ENCODE measurements at regions not wholly inside any gene's neighbourhood (a gene's known extent, or its start where the extent isn't known, plus 50 kb on each side); places are given as distances from the start of the nearest gene placed in this dataset.

GRCh38 chr6:9834233-9834632, 580.6 kb downstream of the TFAP2A start:
- Histone ChIP-seq H3K4me2 (ENCODE audit: low read length) (no peak overlapping the region), H3K4me3 (replicated peaks in 1 of 2; ENCODE audit: low read depth in 1 of 2, low read length in 2 of 2) (no peak overlapping the region), H3K9me2 (ENCODE audit: insufficient read depth) (no peaks in the 10 kb centered on the region), H3K9me3 (ENCODE audit: control insufficient read depth in 1 of 2, insufficient read depth in 1 of 2, low read depth in 1 of 2, low read length in 2 of 2) (no peaks in the 10 kb centered on the region), H3K27ac (ENCODE audit: low read depth, low read length) (no peak overlapping the region), H3K4me1 (ENCODE audit: control insufficient read depth in 1 of 2, insufficient read depth in 2 of 2, low read length in 2 of 2) (no peaks in the 10 kb centered on the region), H3K27me3 (ENCODE audit: insufficient read depth, low read length) (no peaks in the 10 kb centered on the region), H2AFZ (ENCODE audit: low read depth, low read length, poor library complexity, severe bottlenecking) (no peak overlapping the region), H3K79me2 (ENCODE audit: insufficient read depth, low read length) (no peaks in the 10 kb centered on the region), H4K20me1 (ENCODE audit: insufficient read depth) (no peaks in the 10 kb centered on the region), H3K9ac (ENCODE audit: low read length) (no peak overlapping the region), H3K36me3 (ENCODE audit: control insufficient read depth in 1 of 2, insufficient read depth in 2 of 2, low read length in 2 of 2) (no peaks in the 10 kb centered on the region)
- intact Hi-C loops (cut with micrococcal nuclease), result no loop called here
- BruUV-seq (replicated peaks), result no TSS peak
- RAD21 ChIA-PET (ENCODE audit: low non-redundant PET in 1 of 2, low total read pairs in 2 of 2, uncharacterized antibody in 2 of 2, unreplicated experiment in 2 of 2), result no interaction called here
- CTCF ChIA-PET, result no interaction called here
- DNase-seq (ENCODE audit: low read depth, low spot score) (no peak), ATAC-seq (no peak)
- TF ChIP-seq ELF1 (IDR thresholded peaks at IDR 0.05; ENCODE audit: borderline replicate concordance, low read depth), result no peak
- TF ChIP-seq YY1 (IDR thresholded peaks at IDR 0.05; ENCODE audit: extremely low read depth, insufficient replicate concordance, low read depth, low read length), result no peak
- no peak for TF ChIP-seq MAX (IDR thresholded peaks at IDR 0.05)
- TF ChIP-seq RAD21 (IDR thresholded peaks at IDR 0.05; ENCODE audit: low read depth), result no peak
- TF ChIP-seq, protein P1, sequence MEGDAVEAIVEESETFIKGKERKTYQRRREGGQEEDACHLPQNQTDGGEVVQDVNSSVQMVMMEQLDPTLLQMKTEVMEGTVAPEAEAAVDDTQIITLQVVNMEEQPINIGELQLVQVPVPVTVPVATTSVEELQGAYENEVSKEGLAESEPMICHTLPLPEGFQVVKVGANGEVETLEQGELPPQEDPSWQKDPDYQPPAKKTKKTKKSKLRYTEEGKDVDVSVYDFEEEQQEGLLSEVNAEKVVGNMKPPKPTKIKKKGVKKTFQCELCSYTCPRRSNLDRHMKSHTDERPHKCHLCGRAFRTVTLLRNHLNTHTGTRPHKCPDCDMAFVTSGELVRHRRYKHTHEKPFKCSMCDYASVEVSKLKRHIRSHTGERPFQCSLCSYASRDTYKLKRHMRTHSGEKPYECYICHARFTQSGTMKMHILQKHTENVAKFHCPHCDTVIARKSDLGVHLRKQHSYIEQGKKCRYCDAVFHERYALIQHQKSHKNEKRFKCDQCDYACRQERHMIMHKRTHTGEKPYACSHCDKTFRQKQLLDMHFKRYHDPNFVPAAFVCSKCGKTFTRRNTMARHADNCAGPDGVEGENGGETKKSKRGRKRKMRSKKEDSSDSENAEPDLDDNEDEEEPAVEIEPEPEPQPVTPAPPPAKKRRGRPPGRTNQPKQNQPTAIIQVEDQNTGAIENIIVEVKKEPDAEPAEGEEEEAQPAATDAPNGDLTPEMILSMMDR (IDR thresholded peaks at IDR 0.05 in 2 of 3, conservative IDR thresholded peaks at IDR 0.05 in 1 of 3; ENCODE audit: borderline replicate concordance in 1 of 3, insufficient read depth in 1 of 3, low read depth in 2 of 3, low read length in 2 of 3), result no peak
- no peak for TF ChIP-seq SIN3A (IDR thresholded peaks at IDR 0.05; ENCODE audit: low read depth)
- no peak for TF ChIP-seq JUND (IDR thresholded peaks at IDR 0.05)
- no peak for TF ChIP-seq FOSL1 (IDR thresholded peaks at IDR 0.05; ENCODE audit: low read depth)
- no peak for TF ChIP-seq CBX3 (IDR thresholded peaks at IDR 0.05; ENCODE audit: low read depth)
- no peak for TF ChIP-seq CEBPB (IDR thresholded peaks at IDR 0.05; ENCODE audit: low read depth)
- TF ChIP-seq EGR1 (IDR thresholded peaks at IDR 0.05; ENCODE audit: low read depth), result no peak
- TF ChIP-seq, protein P2, sequence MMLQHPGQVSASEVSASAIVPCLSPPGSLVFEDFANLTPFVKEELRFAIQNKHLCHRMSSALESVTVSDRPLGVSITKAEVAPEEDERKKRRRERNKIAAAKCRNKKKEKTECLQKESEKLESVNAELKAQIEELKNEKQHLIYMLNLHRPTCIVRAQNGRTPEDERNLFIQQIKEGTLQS (IDR thresholded peaks at IDR 0.05), result no peak
- no peak for TF ChIP-seq SRF (IDR thresholded peaks at IDR 0.05; ENCODE audit: low read depth)
- no peak for TF ChIP-seq TCF7L2 (IDR thresholded peaks at IDR 0.05; ENCODE audit: borderline replicate concordance, extremely low read depth, insufficient read depth, insufficient read length)
- POLR2A ChIA-PET, result no interaction called here
